NCI-H1417 (cell line): ENCODE measurements at regions not wholly inside any gene's neighbourhood (a gene's known extent, or its start where the extent isn't known, plus 50 kb on each side); places are given as distances from the start of the nearest gene placed in this dataset.

Experiments used
- DNase-seq, 3 experiments: peaks; one replicate each; lab custom pipeline; 2025; lab: John Stamatoyannopoulos, UW

GRCh38 chr22:49506010-49506400, 321.7 kb downstream of the BRD1 start:
- no peak for DNase-seq

- DNase-seq: no peak
These were observed 322.2 kb downstream of the BRD1 start for GRCh38 chr22:49505337-49506009.

GRCh38 chr22:49503896-49504521, 323.7 kb downstream of the BRD1 start:
- DNase-seq: no peak

- DNase-seq: no peak
These were observed 324.4 kb downstream of the BRD1 start for GRCh38 chr22:49503321-49503720.

GRCh38 chr22:49502126-49502826, 325.4 kb downstream of the BRD1 start:
- DNase-seq: no peak

- no peak for DNase-seq
These were observed 326.7 kb downstream of the BRD1 start for GRCh38 chr22:49500942-49501395.

GRCh38 chr22:49500076-49500460, 327.6 kb downstream of the BRD1 start:
- DNase-seq: no peak

- no peak for DNase-seq
These were observed 328.1 kb downstream of the BRD1 start for GRCh38 chr22:49499433-49500075.

- no peak for DNase-seq
These were observed 330.4 kb downstream of the BRD1 start for GRCh38 chr22:49497266-49497665.

GRCh38 chr22:49494555-49494954, 333.1 kb downstream of the BRD1 start:
- DNase-seq: no peak

- DNase-seq: no peak
These were observed 334.9 kb downstream of the BRD1 start for GRCh38 chr22:49492741-49493251.

GRCh38 chr22:49492308-49492707, 335.4 kb downstream of the BRD1 start:
- DNase-seq: no peak

GRCh38 chr22:49491726-49492125, 335.9 kb downstream of the BRD1 start:
- DNase-seq: no peak

GRCh38 chr22:49491221-49491635, 336.4 kb downstream of the BRD1 start:
- no peak for DNase-seq

GRCh38 chr22:49490692-49491091, 337.0 kb downstream of the BRD1 start:
- no peak for DNase-seq

- DNase-seq: no peak
These were observed 337.9 kb downstream of the BRD1 start for GRCh38 chr22:49489821-49490220.

- DNase-seq: no peak
These were observed 338.7 kb downstream of the BRD1 start for GRCh38 chr22:49488943-49489342.

GRCh38 chr22:49487950-49488349, 339.7 kb downstream of the BRD1 start:
- no peak for DNase-seq

GRCh38 chr22:49486225-49486624, 341.4 kb downstream of the BRD1 start:
- no peak for DNase-seq

- DNase-seq: no peak
These were observed 343.7 kb downstream of the BRD1 start for GRCh38 chr22:49483946-49484345.

- DNase-seq: no peak
These were observed 344.3 kb downstream of the BRD1 start for GRCh38 chr22:49483281-49483870.

- no peak for DNase-seq
These were observed 344.9 kb downstream of the BRD1 start for GRCh38 chr22:49482811-49483210.
